HG02588 (cell line): ENCODE measurements at regions not wholly inside any gene's neighbourhood (a gene's known extent, or its start where the extent isn't known, plus 50 kb on each side); places are given as distances from the start of the nearest gene placed in this dataset.
"Not testable (repeated sequence)": the region's sequence is repeated elsewhere in the genome, so short reads cannot be mapped to it uniquely, and the experiment has no call there.

Source experiments
- ATAC-seq: cut with Tn5 transposase; IDR thresholded peaks from one replicate; pipeline ENCODE4 v1.9.1; 2021; ENCODE audit warnings: mild to moderate bottlenecking, moderate library complexity; ENCODE audit not compliant: unreplicated experiment

GRCh38 chr14:21940887-21941856 is 267.6 kb upstream of the OR4E1 start:
- ATAC-seq = no peak

GRCh38 chr14:21939836-21940235 is 266.2 kb upstream of the OR4E1 start:
- ATAC-seq = no peak

GRCh38 chr14:21937996-21938395 is 264.4 kb upstream of the OR4E1 start:
- no peak for ATAC-seq

- no peak for ATAC-seq
Measured at GRCh38 chr14:21933681-21934080, 260.1 kb upstream of the OR4E1 start.

GRCh38 chr14:21924479-21924878 is 250.9 kb upstream of the OR4E1 start:
- ATAC-seq = peak; percentile 89

- ATAC-seq = peak; percentile 74
Measured at GRCh38 chr14:21923820-21924219, 250.2 kb upstream of the OR4E1 start.

- ATAC-seq = no peak
Measured at GRCh38 chr14:21921453-21921852, 247.8 kb upstream of the OR4E1 start.

- no peak for ATAC-seq
Measured at GRCh38 chr14:21917699-21918436, 244.2 kb upstream of the OR4E1 start.

- ATAC-seq = no peak
Measured at GRCh38 chr14:21915826-21916225, 242.2 kb upstream of the OR4E1 start.

- ATAC-seq = no peak
Measured at GRCh38 chr14:21913759-21914158, 240.1 kb upstream of the OR4E1 start.

- ATAC-seq = no peak
Measured at GRCh38 chr14:21912367-21912766, 238.7 kb upstream of the OR4E1 start.

- ATAC-seq = no peak
Measured at GRCh38 chr14:21911877-21912276, 238.3 kb upstream of the OR4E1 start.

GRCh38 chr14:21910260-21910659 is 236.6 kb upstream of the OR4E1 start:
- ATAC-seq = no peak

- no peak for ATAC-seq
Measured at GRCh38 chr14:21902561-21903181, 229.1 kb upstream of the OR4E1 start.

- not testable (repeated sequence) for ATAC-seq
Measured at GRCh38 chr14:21894898-21895194, 221.2 kb upstream of the OR4E1 start.

GRCh38 chr14:21894003-21894897 is 220.6 kb upstream of the OR4E1 start:
- no peak for ATAC-seq

GRCh38 chr14:21891921-21892320 is 218.3 kb upstream of the OR4E1 start:
- no peak for ATAC-seq

- ATAC-seq = no peak
Measured at GRCh38 chr14:21884995-21885394, 211.4 kb upstream of the OR4E1 start.

GRCh38 chr14:21882226-21882625 is 208.6 kb upstream of the OR4E1 start:
- no peak for ATAC-seq

- ATAC-seq = no peak
Measured at GRCh38 chr14:21880918-21881317, 207.3 kb upstream of the OR4E1 start.

- ATAC-seq = no peak
Measured at GRCh38 chr14:21875791-21876190, 202.2 kb upstream of the OR4E1 start.
